CD14-positive monocyte (primary cell): ENCODE measurements at regions not wholly inside any gene's neighbourhood (a gene's known extent, or its start where the extent isn't known, plus 50 kb on each side); places are given as distances from the start of the nearest gene placed in this dataset.

ENCODE experiments used
- DNase-seq, 3 donors: peaks; one replicate each; pipeline ENCODE4 v3.0.0-alpha.2; 2011 to 2022
- H2AFZ ChIP-seq: 2 replicates; pipeline ENCODE4 v1.6.0; 2012; ENCODE audit warnings: mild to moderate bottlenecking, low read depth, low read length, inconsistent platforms; ENCODE audit not compliant: insufficient read depth, poor library complexity, severe bottlenecking
- H3K27ac ChIP-seq, 2 donors: 1 replicate in 1 of 2; 2 replicates in 1 of 2; pipeline ENCODE4 v1.5.1; 2012 to 2013; ENCODE audit warnings: low read length in 2 of 2, control low read depth in 1 of 2, inconsistent platforms in 1 of 2, low read depth in 1 of 2, mild to moderate bottlenecking in 1 of 2
- H3K27me3 ChIP-seq, 2 donors: one replicate each; pipeline versions ENCODE4 v1.6.0 to v1.6.1; 2011 to 2013; ENCODE audit warnings: low read length in 2 of 2; ENCODE audit not compliant: control insufficient read depth in 2 of 2, insufficient read depth in 2 of 2
- H3K36me3 ChIP-seq, 2 donors: replicated peaks in 1 of 2; 1 replicate in 1 of 2; 2 replicates in 1 of 2; pipeline versions ENCODE4 v1.5.1 to v1.6.1; 2012 to 2013; ENCODE audit warnings: low read length in 2 of 2, control low read depth in 1 of 2, inconsistent platforms in 1 of 2, mild to moderate bottlenecking in 1 of 2; ENCODE audit not compliant: insufficient read depth in 2 of 2, control insufficient read depth in 1 of 2
- H3K4me1 ChIP-seq, 2 donors: 1 replicate in 1 of 2; 2 replicates in 1 of 2; pipeline versions ENCODE4 v1.5.1 to v1.6.1; 2012 to 2013; ENCODE audit warnings: low read length in 2 of 2, control low read depth in 1 of 2, inconsistent platforms in 1 of 2, mild to moderate bottlenecking in 1 of 2, moderate library complexity in 1 of 2; ENCODE audit not compliant: insufficient read depth in 2 of 2, control insufficient read depth in 1 of 2
- H3K4me2 ChIP-seq: replicated peaks from 2 replicates; pipeline ENCODE3; 2012; ENCODE audit warnings: low read length, moderate library complexity, mild to moderate bottlenecking; ENCODE audit not compliant: poor library complexity, severe bottlenecking; ENCODE audit errors: extremely low read depth
- H3K4me3 ChIP-seq, 3 experiments: fragments of 200-600 bp in 1 of 3; sonication (generic) in 1 of 3; replicated peaks in 1 of 3; 1 replicate in 2 of 3; 2 replicates in 1 of 3; pipeline ENCODE4 v1.5.1; 2011 to 2013; ENCODE audit warnings: low read length in 3 of 3, mild to moderate bottlenecking in 3 of 3, control low read depth in 2 of 3, low read depth in 2 of 3, inconsistent platforms in 1 of 3, moderate library complexity in 1 of 3
- H3K79me2 ChIP-seq: 2 replicates; pipeline ENCODE4 v1.6.0; 2012; ENCODE audit warnings: mild to moderate bottlenecking, control low read depth, inconsistent platforms, low read length, moderate library complexity; ENCODE audit not compliant: insufficient read depth
- H3K9ac ChIP-seq: 2 replicates; pipeline ENCODE4 v1.6.0; 2017; ENCODE audit warnings: low read length, mild to moderate bottlenecking; ENCODE audit not compliant: insufficient read depth, poor library complexity, severe bottlenecking
- H3K9me3 ChIP-seq, 2 donors: replicated peaks in 1 of 2; 1 replicate in 1 of 2; 2 replicates in 1 of 2; pipeline versions ENCODE4 v1.5.1 to v1.6.1; 2012 to 2013; ENCODE audit warnings: low read length in 2 of 2, control low read depth in 1 of 2; ENCODE audit not compliant: control insufficient read depth in 1 of 2, insufficient read depth in 1 of 2
- H4K20me1 ChIP-seq: 2 replicates; pipeline ENCODE4 v1.6.0; 2012; ENCODE audit warnings: mild to moderate bottlenecking, low read length, control low read depth, moderate library complexity; ENCODE audit not compliant: insufficient read depth
- H3K27ac Mint-ChIP-seq, 7 donors: one replicate each; pipeline ENCODE4 v1.8.0; 2020; ENCODE audit warnings: mild to moderate bottlenecking in 7 of 7, mixed read lengths in 7 of 7, moderate library complexity in 6 of 7, inconsistent platforms in 2 of 7
- H3K27me3 Mint-ChIP-seq, 3 donors: one replicate each; pipeline ENCODE4 v1.8.0; 2021 to 2022; ENCODE audit warnings: low read depth in 3 of 3, mild to moderate bottlenecking in 3 of 3, mixed read lengths in 3 of 3, moderate library complexity in 3 of 3, inconsistent platforms in 1 of 3
- H3K36me3 Mint-ChIP-seq, 2 donors: one replicate each; pipeline ENCODE4 v1.8.0; 2020; ENCODE audit warnings: mixed read lengths in 2 of 2, inconsistent platforms in 1 of 2, mild to moderate bottlenecking in 1 of 2
- H3K4me1 Mint-ChIP-seq: one replicate; pipeline ENCODE4 v1.8.0; 2020; ENCODE audit warnings: mild to moderate bottlenecking, mixed read lengths
- H3K4me3 Mint-ChIP-seq, 2 donors: one replicate each; pipeline ENCODE4 v1.8.0; 2020; ENCODE audit warnings: mild to moderate bottlenecking in 2 of 2, mixed read lengths in 2 of 2, moderate library complexity in 1 of 2
- H3K9me3 Mint-ChIP-seq, 7 donors: one replicate each; pipeline ENCODE4 v1.8.0; 2020 to 2022; ENCODE audit warnings: mixed read lengths in 7 of 7, mild to moderate bottlenecking in 6 of 7, moderate library complexity in 6 of 7, inconsistent platforms in 2 of 7
- WGBS: methylation state at CpG from one replicate; pipeline ENCODE4 v1.1.5; 2013; ENCODE audit warnings: missing lambda C conversion rate; ENCODE audit not compliant: insufficient coverage; 5-methylcytosine and 5-hydroxymethylcytosine counted together
- intact Hi-C, 2 donors: fragments of 100-400 bp; cut with micrococcal nuclease; formaldehyde crosslinking; loops; one replicate each; pipeline versions ENCODE4 v1.15.0 to v1.15.1; 2023
- TF ChIP-seq, protein P1 (sequence below): fragments of 200-600 bp; IDR thresholded peaks from one replicate; pipeline ENCODE4 v1.8.0; 2022; ENCODE audit warnings: antibody characterized with exemption, mild to moderate bottlenecking

DNA sequence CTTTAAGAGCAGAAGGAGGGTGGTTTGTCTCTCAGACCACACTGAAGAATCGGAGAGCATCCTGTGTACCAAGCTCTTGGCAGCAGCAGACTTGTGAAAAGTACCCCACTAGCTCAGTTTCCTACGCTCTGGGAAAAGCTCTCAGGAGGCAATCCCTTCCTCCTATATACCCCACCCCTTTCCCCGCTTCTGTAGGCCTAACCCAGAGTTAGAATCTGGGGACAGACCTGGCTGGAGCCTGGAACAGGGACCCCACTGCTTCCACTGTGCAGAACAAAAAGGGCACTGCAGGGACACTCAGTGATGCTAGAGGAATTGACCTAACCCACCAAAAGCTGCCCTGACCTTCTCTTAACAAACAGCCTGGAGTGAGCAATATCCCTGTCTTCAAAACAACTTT is 70.0 kb upstream of the CCDC39 start:
- Histone ChIP-seq H3K4me2 (no peak overlapping the region), H3K4me1 (no peaks in the 10 kb centered on the region), H3K9ac (no peak overlapping the region), H4K20me1 (no peaks in the 10 kb centered on the region), H3K4me3 (no peak overlapping the region), H3K9me3 (no peaks in the 10 kb centered on the region), H3K27ac (no peak overlapping the region), H2AFZ (no peak overlapping the region), H3K36me3 (no peaks in the 10 kb centered on the region), H3K79me2 (no peaks in the 10 kb centered on the region), H3K27me3 (no peaks in the 10 kb centered on the region)
- Mint-ChIP-seq H3K9me3 (peaks cover 0 to 3% (median 0%) of the 10 kb centered on the region in 7 donors), H3K4me3 (no peak overlapping the region), H3K27me3 (peaks cover 0 to 2% (median 2%) of the 10 kb centered on the region in 3 donors), H3K27ac (no peak overlapping the region), H3K4me1 (no peaks in the 10 kb centered on the region), H3K36me3 (no peaks in the 10 kb centered on the region)
- no peak for DNase-seq
- intact Hi-C loops = no loop called here
- TF ChIP-seq, protein P1, sequence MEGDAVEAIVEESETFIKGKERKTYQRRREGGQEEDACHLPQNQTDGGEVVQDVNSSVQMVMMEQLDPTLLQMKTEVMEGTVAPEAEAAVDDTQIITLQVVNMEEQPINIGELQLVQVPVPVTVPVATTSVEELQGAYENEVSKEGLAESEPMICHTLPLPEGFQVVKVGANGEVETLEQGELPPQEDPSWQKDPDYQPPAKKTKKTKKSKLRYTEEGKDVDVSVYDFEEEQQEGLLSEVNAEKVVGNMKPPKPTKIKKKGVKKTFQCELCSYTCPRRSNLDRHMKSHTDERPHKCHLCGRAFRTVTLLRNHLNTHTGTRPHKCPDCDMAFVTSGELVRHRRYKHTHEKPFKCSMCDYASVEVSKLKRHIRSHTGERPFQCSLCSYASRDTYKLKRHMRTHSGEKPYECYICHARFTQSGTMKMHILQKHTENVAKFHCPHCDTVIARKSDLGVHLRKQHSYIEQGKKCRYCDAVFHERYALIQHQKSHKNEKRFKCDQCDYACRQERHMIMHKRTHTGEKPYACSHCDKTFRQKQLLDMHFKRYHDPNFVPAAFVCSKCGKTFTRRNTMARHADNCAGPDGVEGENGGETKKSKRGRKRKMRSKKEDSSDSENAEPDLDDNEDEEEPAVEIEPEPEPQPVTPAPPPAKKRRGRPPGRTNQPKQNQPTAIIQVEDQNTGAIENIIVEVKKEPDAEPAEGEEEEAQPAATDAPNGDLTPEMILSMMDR = no peak
- 60% methylated on average over 1 of the region's 3 CpGs for whole genome bisulfite sequencing

DNA sequence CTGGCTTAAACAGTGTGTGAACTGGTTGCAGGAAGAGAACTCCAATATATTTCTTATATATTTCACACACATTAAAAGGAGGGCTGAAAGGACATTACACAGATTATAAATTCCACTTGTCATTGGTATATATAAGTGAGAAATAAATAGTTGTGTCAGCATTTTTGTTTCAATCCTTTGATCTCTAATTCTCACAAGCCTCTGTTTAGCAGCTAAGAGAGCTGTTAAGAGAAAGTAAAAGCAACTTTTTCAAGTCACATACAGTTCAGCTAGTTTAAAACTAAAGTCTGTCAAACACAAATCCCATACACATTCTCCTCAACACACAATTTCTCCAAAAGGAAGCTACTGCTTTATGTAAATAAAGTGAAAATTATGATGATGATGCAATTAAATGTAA is 70.5 kb upstream of the CCDC39 start:
- Histone ChIP-seq H3K27ac (no peak overlapping the region), H3K4me1 (no peaks in the 10 kb centered on the region), H3K4me3 (no peak overlapping the region), H3K4me2 (no peak overlapping the region), H2AFZ (no peak overlapping the region), H3K9ac (no peak overlapping the region), H4K20me1 (no peaks in the 10 kb centered on the region), H3K9me3 (no peaks in the 10 kb centered on the region), H3K79me2 (no peaks in the 10 kb centered on the region), H3K36me3 (no peaks in the 10 kb centered on the region), H3K27me3 (no peaks in the 10 kb centered on the region)
- Mint-ChIP-seq H3K4me3 (no peak overlapping the region), H3K27ac (no peak overlapping the region), H3K36me3 (no peaks in the 10 kb centered on the region), H3K4me1 (no peaks in the 10 kb centered on the region), H3K27me3 (peaks cover 0 to 2% (median 2%) of the 10 kb centered on the region in 3 donors), H3K9me3 (peaks cover 0 to 3% (median 0%) of the 10 kb centered on the region in 7 donors)
- intact Hi-C loops = no loop called here
- TF ChIP-seq, protein P1 = no peak
- DNase-seq = no peak
